Activated CD4-positive, alpha-beta T cell treated with anti-CD3 and anti-CD28 coated beads, Interleukin-2, amount 50 U/mL, for 48 hours (primary cell): ENCODE measurements at regions not wholly inside any gene's neighbourhood (a gene's known extent, or its start where the extent isn't known, plus 50 kb on each side); places are given as distances from the start of the nearest gene placed in this dataset.
"Not testable (repeated sequence)": the region's sequence is repeated elsewhere in the genome, so short reads cannot be mapped to it uniquely, and the experiment has no call there.

ENCODE experiments used
- DNase-seq, 2 experiments: peaks; one replicate each; pipeline ENCODE4 v3.0.0-alpha.2; 2020

- no peak for DNase-seq
These were observed 210.9 kb upstream of the FAM241A start for GRCh38 chr4:111934314-111934713.

- DNase-seq, result no peak
These were observed 207.9 kb upstream of the FAM241A start for GRCh38 chr4:111937368-111937767.

- no peak for DNase-seq
These were observed 203.3 kb upstream of the FAM241A start for GRCh38 chr4:111941957-111942356.

GRCh38 chr4:111943796-111944203 lies 201.5 kb upstream of the FAM241A start:
- DNase-seq, result no peak

GRCh38 chr4:111945014-111945413 lies 200.2 kb upstream of the FAM241A start:
- DNase-seq, result no peak

- no peak for DNase-seq
These were observed 198.5 kb upstream of the FAM241A start for GRCh38 chr4:111946800-111947199.

GRCh38 chr4:111952688-111953087 lies 192.6 kb upstream of the FAM241A start:
- DNase-seq, result no peak

GRCh38 chr4:111954550-111954949 lies 190.7 kb upstream of the FAM241A start:
- DNase-seq, result no peak

GRCh38 chr4:111955001-111955400 lies 190.3 kb upstream of the FAM241A start:
- no peak for DNase-seq

GRCh38 chr4:111957116-111957515 lies 188.1 kb upstream of the FAM241A start:
- no peak for DNase-seq

GRCh38 chr4:111957997-111958396 lies 187.3 kb upstream of the FAM241A start:
- DNase-seq, result no peak

- no peak for DNase-seq
These were observed 186.0 kb upstream of the FAM241A start for GRCh38 chr4:111959222-111959621.

- no peak for DNase-seq
These were observed 185.0 kb upstream of the FAM241A start for GRCh38 chr4:111960241-111960667.

GRCh38 chr4:111961026-111961425 lies 184.2 kb upstream of the FAM241A start:
- DNase-seq, result not testable (repeated sequence)

GRCh38 chr4:111961809-111962208 lies 183.4 kb upstream of the FAM241A start:
- DNase-seq, result no peak

- no peak for DNase-seq
These were observed 182.0 kb upstream of the FAM241A start for GRCh38 chr4:111963158-111963700.

GRCh38 chr4:111977419-111977965 lies 167.8 kb upstream of the FAM241A start:
- DNase-seq, result no peak

GRCh38 chr4:111979921-111980320 lies 165.3 kb upstream of the FAM241A start:
- no peak for DNase-seq

GRCh38 chr4:111982089-111982488 lies 163.2 kb upstream of the FAM241A start:
- DNase-seq, result no peak

- no peak for DNase-seq
These were observed 161.0 kb upstream of the FAM241A start for GRCh38 chr4:111984169-111984819.

- DNase-seq, result no peak
These were observed 159.8 kb upstream of the FAM241A start for GRCh38 chr4:111985426-111985825.

- no peak for DNase-seq
These were observed 159.2 kb upstream of the FAM241A start for GRCh38 chr4:111986095-111986494.

GRCh38 chr4:111988514-111988913 lies 156.7 kb upstream of the FAM241A start:
- no peak for DNase-seq

- no peak for DNase-seq
These were observed 155.4 kb upstream of the FAM241A start for GRCh38 chr4:111989817-111990216.

GRCh38 chr4:111991163-111991562 lies 154.1 kb upstream of the FAM241A start:
- no peak for DNase-seq
